GM18867 (cell line): ENCODE measurements at regions not wholly inside any gene's neighbourhood (a gene's known extent, or its start where the extent isn't known, plus 50 kb on each side); places are given as distances from the start of the nearest gene placed in this dataset.

Source experiments
- ATAC-seq: cut with Tn5 transposase; IDR thresholded peaks from one replicate; pipeline ENCODE4 v1.9.1; 2021; ENCODE audit warnings: mild to moderate bottlenecking, moderate library complexity; ENCODE audit not compliant: unreplicated experiment

DNA sequence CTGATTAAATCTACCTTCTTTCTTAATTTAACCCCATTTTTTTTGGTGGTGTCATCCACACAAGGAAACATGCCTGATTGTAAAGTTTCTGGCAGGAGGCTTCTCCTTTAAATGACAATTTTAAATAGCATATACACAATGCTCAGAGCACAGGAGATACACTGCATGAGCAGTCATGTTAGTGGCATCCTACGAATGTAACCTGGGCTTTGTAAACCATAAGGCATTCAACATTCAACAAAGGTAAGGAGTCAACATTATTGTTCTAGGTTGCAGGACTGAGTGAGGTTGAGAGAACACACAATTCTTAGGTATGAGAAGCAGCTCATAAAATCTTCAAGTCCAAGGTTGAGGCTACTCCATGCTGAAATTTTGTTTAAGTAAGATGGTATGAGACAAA, 266.6 kb upstream of the SIX2 start:
- ATAC-seq: no peak

DNA sequence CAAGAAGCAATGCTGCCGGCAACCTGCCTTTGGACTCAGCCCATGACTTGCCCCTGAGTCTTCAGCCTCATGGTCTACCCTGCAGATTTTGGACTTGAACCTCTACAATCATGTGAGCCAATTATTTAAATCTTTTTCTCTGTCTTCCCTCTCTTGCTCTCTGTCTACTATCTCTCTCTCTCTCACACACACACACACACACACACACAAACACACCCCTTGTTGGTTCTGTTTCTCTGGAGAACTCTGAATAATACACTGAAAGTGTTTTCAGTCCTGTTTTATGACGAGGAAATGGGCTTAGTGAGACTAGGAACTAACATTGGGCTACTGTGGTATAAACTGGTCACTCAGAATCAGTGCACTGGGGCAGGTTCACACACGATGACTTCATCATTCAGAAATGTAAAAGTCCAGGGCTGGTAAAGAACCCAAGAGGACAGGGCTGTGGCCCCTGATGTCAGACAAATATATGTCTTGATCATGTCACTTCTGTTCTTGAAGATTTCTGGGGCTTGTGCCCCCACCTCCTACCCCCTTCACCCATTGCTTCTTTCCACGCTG, 266.1 kb upstream of the SIX2 start:
- ATAC-seq: no peak

DNA sequence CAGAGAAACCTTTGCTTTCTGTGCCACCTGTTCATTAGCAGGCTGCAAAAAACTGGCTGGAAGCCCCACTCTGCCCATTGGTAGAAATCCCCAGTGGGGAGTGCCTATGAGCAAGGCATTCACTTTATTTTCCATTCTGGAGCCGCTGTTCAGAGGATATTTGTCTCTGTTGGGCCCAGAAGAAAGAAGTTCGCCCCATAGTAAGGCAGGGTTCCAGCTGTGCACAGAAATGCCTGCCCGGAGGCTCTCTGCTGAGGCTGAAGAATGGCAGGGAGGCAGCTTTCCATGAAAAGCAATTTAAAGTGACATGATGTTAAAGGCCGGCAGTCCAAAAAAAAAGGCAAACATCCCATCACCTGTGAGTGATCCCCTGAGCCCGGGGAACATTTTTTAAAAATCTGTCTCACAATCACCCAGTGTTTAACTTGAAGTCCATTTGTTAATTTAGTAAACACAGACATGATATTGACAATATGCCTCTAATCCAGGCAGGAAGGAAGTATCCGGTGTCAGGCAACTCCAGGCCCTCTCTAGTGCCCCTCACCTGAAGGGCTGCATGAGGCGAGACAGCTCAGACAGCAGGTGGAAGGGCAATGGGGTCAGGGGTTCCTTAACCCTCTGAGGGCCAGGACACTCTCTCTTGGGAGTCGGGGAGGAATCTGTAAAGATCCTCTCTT, 265.1 kb upstream of the SIX2 start:
- no peak for ATAC-seq

DNA sequence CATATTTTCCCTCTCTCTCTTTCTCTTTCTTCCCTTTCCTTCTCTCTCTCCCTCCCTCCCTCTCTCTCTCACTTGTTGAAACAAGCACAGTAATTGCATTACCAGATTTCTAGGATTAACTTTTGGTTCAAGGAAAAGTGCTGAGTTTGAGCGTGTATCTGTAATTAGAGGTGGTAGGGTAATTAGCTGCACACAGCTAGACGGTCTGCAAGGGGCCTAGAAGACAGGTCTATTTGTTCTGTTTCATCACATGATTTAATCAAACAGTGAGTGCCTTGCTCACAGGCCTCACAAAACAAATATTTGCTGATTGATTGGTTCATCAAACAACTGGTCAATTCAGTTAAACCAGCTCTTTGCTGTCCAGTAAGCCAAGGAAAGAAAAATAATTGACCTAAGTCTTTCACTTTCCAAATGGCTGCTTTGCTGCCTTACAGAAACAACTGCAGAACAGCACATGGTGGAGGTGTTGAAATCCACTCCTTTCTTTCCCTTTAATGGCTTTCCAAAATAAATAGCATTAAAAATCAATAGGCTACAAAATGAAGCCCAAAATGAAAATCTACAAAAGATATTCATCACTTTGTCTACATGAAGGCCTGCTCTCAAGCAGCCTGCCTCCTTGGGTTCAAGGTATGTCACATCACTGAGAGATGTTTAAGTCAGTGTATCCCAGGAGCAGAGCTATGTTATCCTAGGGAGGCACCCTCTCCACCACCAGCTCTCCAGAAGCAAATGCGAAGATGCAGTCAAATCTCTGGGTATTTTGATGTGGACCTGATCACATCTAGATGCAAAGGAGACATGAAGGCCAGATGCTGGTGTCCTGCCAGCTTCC, 264.4 kb upstream of the SIX2 start:
- no peak for ATAC-seq

DNA sequence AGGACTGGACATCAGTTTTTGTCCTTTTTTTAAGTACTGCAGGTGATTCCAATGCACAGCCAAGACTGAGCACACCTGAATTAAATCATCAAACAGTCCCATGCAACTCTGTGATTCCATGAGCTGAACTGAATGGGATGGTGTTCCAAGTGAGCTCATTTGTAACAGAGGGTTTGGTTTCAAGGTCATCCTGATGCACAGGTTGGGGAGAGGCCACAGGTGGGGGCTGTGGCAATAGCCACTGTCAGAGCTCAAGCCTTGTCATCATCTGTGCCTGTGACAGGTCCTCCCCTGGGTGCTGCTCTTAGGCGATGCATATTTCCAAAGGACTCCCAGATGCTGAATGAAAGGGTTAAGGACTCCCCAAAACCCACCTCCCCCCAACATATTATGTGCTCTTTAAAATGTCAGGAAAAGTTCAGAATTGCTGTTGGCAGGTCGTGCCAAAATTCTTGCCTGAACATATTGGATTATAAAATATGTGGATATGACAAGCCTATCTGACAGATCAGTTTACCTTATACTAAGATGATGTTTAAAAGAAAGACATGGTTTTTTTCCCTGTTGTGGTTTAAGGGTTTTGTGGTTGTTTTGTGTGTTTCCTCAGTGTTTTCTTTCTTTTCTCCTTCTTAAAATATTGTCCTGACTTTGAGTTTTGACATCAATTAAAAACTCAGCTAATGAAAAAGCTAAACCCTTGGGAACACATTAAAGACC, 263.5 kb upstream of the SIX2 start:
- no peak for ATAC-seq

DNA sequence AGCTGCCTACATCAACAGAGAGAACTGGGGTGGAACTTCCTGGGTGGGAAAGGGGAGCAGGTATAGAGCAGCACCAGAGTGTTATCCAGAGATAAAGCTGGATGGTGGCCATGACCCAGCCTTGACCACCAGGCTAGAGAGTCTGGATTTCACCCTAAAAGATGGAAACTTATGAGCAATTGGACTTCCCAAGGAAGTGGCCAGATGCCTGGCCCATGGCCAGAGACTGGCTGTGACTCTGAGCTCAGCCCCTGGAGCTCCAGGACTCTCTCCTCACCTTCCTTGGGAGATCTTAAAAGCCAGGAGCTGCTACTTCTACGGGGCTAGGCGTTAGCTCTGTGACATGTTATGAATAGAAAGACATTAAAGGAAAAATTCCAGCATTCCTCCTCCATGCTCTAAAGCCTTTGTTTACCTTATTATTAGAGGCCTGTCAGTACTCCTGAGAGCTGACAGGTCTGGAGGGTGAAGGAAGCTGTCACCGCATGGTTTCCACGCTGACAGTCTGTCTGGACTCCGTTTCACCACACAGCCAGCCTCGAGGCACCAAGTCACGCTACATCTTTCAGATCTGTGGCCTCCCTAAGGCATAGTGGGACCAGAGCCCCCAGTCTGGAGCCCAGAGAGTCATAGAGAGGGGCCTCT, 260.0 kb upstream of the SIX2 start:
- ATAC-seq: no peak

DNA sequence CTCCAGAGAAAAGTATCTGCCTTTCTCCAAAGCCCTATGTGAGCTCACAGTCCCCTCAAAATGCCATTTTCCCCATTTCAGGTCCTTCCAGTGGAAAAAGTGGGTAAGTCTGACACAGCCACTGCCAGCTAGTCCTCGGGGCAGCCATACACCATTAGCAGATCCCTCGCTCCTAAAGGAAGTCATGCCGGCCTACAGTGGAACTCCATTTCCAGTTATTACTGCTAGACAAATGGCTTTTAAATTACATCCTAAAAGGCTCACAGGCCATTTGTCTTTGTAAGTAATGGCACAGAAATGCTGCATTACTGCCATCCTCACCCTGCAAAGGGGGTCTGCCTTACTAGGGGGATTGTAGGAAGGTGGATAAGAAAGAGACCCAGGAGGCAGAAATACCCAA, 259.4 kb upstream of the SIX2 start:
- no peak for ATAC-seq

DNA sequence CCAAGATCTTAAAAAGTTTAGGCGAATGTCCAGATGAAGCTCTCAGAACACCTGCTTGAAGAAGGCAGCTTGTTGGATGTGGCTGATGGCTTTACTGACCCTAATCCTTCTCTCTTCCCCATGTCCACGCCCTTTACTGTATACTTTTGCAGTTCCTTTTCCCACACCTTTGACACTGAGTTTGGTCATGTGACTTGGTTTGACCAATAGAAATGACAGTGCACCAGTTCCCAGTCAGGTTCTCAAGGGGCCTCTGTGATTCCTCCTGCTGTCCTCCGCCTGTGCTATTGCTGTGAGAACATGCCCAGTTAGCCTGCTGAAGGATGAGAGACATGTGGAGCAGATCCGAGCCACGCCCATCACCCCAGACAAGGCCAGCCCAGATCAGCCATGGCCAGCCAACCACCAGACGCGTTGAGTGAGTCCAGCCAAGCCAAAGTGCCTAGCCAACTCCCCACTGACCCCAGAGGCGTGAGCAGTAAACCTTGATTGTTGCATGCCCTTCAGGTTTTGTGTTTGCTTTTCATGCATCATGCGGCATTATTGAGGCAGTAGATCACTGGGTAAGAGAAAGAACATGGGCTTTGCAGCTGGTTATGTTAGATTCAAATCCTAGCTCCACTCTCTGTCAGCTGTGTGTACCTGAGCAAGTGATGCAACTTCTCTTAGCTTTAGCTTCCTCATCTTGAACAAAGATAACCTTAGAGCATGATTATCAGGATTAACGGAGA, 258.0 kb upstream of the SIX2 start:
- no peak for ATAC-seq

DNA sequence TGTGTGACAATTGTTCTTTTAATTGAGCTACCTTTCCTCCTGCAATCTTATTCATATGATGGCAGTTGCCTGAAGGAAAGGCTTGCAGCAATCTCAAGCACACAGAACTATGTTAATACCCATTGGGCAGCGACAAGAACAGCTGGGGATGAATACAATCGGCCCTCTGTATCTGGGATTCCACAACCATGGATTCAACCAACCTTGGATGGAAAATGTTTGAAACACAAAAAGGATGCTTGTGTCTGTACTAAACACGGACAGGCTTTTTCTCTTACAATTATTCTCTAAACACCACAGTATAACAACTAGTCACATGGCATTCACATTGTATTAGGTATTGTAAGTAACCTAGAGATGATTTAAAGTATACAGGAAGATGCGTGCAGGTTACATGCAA, 256.1 kb upstream of the SIX2 start:
- ATAC-seq: no peak

DNA sequence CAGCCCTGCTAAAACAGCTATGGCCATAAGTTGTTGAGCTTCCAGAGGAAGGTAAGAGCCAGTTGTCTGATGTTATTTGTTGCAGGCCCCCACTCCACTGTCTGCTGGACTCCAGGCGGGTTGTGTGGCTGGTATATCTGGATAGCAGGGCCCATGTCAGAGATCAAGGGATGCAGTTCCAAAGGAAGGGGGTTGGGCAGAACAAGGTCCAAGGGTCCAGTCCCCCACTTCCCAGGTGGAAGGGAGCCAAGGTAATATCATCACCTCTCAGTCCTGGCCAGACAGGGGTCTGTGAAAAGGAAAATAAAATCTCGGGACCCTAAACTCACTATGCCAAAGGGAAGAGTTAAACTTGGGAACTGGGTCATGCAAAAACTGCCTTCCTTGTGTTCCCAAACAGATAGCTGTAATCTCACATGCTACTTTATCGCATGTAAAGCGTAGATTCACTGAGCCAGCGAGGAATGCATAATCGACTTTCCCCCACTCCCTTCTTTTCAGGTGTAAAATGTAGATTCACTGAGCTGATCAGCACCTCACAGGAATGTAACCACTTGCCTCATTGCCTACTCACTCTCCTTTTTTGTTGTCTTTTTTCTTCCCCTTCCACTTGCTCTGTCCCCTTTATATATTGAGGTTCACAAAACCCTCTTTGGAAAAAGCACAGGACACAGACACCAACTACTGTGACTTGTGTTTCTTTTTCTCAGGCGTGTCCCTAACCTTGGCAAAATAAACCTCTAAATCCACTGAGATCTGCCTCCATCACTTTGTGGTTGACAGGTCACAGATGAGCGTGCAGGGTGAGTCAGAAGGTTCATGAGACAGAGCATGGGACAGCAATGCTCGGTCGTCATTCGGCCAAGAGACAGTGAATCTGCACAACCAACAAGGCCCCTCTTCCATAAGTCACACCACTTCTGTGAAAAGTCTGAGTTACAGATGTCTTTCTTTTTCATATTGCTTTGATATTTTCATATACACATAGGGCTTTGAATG, 255.3 kb upstream of the SIX2 start:
- no peak for ATAC-seq

DNA sequence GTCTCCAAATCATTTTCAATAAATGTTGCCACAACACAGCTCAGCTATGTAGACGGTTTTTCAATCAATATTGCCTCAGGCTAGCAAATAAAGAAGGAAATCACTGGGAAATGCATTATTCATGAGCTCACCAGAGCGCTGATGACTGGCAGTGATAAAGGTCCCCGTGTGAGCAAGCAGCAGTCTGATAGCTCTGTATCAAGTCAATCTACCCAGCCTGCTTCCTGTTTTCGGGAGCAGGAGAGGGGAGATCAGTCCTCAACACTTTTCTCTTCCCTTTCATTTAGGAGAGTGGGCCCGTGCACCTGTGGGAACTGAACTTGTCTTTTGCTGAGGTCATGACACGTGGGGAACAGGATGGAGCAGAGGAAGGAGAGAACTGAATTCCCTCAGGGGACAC, 253.9 kb upstream of the SIX2 start:
- ATAC-seq: no peak

DNA sequence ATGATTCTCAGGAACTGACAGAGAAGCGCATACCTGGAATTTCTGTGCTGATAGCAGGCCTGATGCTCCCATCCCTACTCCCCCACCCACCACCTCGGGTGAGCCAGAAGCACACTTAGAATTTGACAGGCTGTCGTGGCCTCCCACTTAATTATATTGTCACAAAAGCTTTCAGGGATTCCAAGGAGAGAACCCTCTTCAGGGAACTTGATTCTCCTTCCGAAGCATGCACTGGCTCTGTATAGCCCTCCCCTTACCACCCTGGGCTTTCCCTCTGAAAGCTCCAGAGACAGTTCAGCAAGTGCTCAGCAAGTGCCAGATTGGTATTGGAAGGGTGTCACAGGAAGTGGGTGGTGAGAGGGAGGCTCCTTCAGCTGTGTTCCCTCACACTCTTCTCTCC, 252.5 kb upstream of the SIX2 start:
- ATAC-seq: no peak

DNA sequence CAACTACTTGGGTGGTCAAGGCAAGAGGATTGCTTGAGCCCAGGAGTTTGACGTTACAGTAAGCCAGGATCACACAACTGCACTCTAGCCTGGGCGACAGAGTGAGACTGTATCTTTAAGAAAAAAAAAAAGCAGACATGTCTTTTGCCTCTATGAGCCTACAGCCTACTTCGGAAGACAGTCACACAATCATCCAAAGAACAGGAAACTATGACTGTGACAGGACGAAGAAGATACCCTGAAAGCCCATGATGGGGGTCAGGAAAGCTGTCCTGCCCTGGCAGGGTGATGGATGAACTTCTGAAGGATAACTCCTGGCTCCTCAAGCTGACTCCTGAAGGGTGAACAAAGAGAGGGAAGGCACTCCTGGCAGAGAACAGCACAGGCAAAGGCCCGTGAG, 251.7 kb upstream of the SIX2 start:
- no peak for ATAC-seq

DNA sequence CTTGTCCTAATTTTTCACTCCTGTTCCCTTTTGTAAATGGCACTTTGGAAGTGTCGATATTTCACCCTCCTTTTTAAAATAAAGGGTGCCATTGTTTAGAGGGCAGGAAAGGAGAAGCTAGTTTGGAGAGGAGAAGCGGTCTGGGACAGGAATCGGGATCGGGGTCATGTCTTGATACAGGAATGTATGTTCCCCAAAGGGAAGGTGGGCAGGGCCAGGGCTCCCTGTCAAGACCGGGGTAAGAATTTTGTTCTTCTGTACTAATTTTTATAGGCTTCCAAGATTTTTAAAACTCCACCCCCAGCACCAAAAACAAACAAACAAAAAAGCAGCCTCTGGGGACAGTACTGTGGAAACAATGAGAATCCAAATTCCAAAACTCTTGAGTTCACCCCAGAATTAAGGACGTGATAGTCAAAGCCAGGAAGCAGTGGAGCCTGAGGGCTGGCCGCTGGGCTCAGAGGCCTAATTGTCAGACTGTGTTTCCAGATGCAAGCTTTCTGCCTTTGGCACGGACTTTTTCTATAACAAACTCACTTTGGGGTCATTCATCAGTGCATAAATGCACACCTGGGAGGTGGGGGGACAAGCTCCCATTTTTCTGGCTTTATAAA, 250.4 kb upstream of the SIX2 start:
- ATAC-seq: no peak

DNA sequence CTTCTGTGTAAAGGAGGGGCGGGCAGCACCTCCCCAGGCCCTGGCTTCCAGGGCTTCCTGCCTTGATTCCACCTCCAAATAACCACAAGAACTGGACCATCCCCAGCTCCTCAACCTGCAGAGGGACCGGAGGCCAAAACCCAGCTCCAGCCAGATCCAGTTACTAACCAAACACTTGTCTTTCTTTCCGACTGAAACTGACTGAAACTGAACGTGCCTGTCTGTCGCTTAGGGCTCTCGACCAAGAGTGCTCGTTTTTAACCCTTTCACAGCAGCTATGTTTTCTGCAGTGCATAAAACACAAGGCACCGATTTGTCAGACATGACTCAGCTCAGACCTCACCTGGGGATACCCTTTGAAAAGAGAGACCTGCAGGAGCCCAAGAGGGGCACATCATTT, 249.9 kb upstream of the SIX2 start:
- ATAC-seq: no peak

DNA sequence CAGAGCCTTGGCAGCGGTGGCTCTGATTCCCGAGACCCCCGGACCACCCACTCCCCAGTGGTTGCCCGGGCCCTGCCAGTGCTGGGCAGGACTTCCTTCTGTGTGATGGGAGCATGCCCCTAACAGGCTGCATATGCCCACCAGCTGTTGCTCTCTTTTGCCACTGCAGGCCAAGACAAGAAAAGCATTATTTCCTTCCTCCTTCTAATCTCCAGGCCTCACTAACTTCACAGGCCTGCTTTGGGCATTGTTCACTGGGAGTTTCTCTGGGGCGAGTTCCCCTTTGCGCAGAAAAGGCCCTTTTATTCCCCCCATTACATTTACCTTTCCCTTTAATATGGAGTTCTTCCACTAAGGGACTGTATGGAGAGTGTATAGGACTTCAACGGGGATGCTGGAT, 249.1 kb upstream of the SIX2 start:
- ATAC-seq: no peak

DNA sequence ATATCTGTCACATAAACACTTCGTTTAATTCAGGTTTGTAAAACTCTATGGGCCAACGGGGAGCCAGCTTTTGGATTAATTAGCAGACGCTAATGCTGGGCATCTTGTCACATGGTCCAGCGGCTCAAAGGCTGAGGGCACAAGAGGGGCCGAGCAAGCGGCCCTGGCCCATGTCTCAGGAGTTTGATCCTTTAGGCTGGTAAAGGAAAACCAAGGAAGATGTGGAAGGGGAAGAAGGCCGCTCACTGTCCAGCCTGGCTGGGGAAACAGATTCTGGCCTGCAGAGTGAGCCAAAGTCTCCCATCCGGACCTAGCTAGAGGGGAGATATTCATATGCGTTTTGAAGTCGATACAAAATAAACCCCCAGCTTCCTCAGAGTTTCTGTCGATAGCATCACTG, 248.6 kb upstream of the SIX2 start:
- ATAC-seq: no peak

DNA sequence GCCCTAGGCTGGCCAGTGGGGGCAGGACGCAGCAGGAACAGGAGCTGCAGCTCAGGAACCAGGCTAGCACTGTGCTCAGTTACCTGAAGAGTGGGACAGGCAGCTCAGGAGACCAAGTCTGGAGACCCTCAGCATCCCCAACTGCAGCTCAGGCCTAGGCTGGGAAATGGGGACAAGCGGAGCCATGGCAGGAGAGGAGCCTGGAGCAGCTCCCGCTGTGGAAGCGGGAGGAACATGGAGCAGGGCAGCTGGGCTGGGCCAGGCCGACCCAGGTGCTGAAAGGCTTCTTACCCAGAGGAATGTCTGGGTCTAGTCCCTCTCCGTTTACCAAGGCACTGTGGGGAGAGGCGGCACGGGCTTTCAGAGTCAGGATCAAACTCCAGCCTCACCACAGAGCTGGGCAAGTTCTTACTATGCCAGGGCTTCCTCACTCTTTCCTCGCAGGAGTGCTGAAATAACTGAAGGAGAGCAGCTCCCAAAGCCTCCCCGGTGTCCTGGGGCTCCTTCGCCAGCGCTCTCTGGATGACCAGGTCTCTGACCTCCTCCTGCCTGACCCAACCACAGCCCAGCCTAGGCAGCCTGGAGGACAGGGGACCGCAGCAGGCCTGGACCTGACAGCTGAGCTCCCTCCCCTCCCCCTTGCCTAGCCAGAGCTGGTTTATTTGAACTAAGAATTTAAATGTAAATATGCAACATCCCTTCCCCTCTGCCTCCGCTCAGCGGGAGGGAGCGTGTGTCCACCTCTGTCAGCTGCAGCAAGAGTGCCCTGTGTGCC, 247.8 kb upstream of the SIX2 start:
- no peak for ATAC-seq
